SJSA1 (cell line): ENCODE measurements at regions not wholly inside any gene's neighbourhood (a gene's known extent, or its start where the extent isn't known, plus 50 kb on each side); places are given as distances from the start of the nearest gene placed in this dataset.
"Not testable (repeated sequence)": the region's sequence is repeated elsewhere in the genome, so short reads cannot be mapped to it uniquely, and the experiment has no call there.

Experiments
- DNase-seq, 2 experiments: peaks; one replicate each; pipeline ENCODE4 v3.0.0-alpha.2; 2015 to 2020; ENCODE audit warnings: low spot score in 2 of 2, low read depth in 1 of 2
- H3K27ac ChIP-seq: fragments of 250-450 bp; sonication (Bioruptor Pico); 2 replicates; pipeline ENCODE4 v1.5.1; 2020; ENCODE audit warnings: mild to moderate bottlenecking, moderate library complexity
- H3K27me3 ChIP-seq: fragments of 250-450 bp; sonication (Bioruptor Pico); replicated peaks from 2 replicates; pipeline ENCODE4 v1.5.1; 2020; ENCODE audit warnings: mild to moderate bottlenecking, moderate library complexity
- H3K36me3 ChIP-seq: fragments of 250-450 bp; sonication (Bioruptor Pico); 2 replicates; pipeline ENCODE4 v1.5.1; 2020; ENCODE audit warnings: mild to moderate bottlenecking
- H3K4me1 ChIP-seq: fragments of 250-450 bp; sonication (Bioruptor Pico); replicated peaks from 2 replicates; pipeline ENCODE4 v1.6.1; 2021; ENCODE audit warnings: mild to moderate bottlenecking
- H3K4me3 ChIP-seq: fragments of 250-450 bp; sonication (Bioruptor Pico); 2 replicates; pipeline ENCODE4 v1.5.1; 2020; ENCODE audit warnings: mild to moderate bottlenecking
- H3K9me3 ChIP-seq: fragments of 250-450 bp; sonication (Bioruptor Pico); replicated peaks from 2 replicates; pipeline ENCODE4 v1.5.1; 2020; ENCODE audit warnings: mild to moderate bottlenecking

DNA sequence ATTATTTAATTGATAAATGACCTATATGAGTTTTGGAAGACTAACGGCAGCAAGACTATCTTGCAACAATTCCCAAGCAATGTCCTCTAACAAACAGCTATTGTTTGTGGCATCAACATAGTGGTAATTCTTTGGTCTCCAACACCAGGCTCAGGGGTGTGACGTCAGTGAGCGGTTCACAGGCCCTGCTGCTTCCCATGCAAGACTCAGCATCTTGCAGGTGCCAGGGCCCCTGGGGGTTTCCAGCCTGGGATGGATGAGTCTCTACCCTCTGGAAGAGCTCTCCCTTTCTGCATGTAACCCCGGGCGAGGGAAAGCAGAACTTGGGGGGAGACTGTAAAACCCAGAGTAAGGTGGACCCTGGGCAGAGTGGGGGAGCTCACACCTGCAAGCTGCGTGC is 164.7 kb downstream of the ACTR3B start:
- Histone ChIP-seq H3K27me3 (peaks cover 29% of the 10 kb centered on the region), H3K36me3 (no peaks in the 10 kb centered on the region), H3K4me1 (no peaks in the 10 kb centered on the region), H3K9me3 (no peaks in the 10 kb centered on the region), H3K27ac (no peak overlapping the region), H3K4me3 (no peak overlapping the region)
- no peak for DNase-seq

DNA sequence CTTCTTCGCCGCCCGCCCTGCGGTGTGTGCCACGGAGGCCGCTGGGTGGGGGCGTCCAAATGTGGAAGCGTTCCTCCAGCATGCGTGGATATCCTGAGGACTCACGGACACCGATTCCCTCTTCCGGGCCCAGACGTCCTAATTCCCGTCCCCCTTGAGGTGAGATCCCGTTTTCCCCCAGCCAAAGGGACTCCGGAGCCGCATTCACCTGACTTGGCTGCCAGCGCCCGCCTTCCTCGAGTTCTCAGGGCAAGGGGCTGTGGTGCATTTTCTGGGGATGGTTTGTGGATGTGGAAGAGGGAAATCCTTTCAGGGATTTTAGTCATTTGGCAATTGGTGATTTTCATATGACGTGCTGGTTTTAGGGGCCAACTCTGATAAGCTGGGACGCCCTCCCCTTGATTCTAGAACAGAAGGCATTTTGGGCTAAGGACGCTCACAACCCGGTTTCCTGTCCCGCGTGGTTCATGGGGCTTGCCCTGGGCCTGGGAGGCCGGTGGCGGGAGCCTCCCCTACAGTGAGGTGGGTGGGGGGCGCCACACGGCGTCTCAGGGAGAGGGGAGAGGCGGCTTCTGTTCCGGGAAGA is 165.4 kb downstream of the ACTR3B start:
- no peak for DNase-seq
- H3K9me3 ChIP-seq, result no peaks in the 10 kb centered on the region
- peaks cover 29% of the 10 kb centered on the region for H3K27me3 ChIP-seq
- H3K4me3 ChIP-seq, result no peak overlapping the region
- H3K27ac ChIP-seq, result no peak overlapping the region
- no peaks in the 10 kb centered on the region for H3K4me1 ChIP-seq
- H3K36me3 ChIP-seq, result no peaks in the 10 kb centered on the region

- Histone ChIP-seq H3K4me3 (no peak overlapping the region), H3K9me3 (no peaks in the 10 kb centered on the region), H3K27ac (no peak overlapping the region), H3K27me3 (peaks cover 29% of the 10 kb centered on the region), H3K36me3 (no peaks in the 10 kb centered on the region), H3K4me1 (no peaks in the 10 kb centered on the region)
- no peak for DNase-seq
These were observed 166.0 kb downstream of the ACTR3B start for GRCh38 chr7:152925412-152926147.

- Histone ChIP-seq H3K4me1 (no peaks in the 10 kb centered on the region), H3K9me3 (no peaks in the 10 kb centered on the region), H3K27ac (no peak overlapping the region), H3K27me3 (peaks cover under 1% of the 10 kb centered on the region; the same call in 1 of the 2 replicates), H3K4me3 (no peak overlapping the region), H3K36me3 (no peaks in the 10 kb centered on the region)
- DNase-seq, result no peak
These were observed 172.1 kb downstream of the ACTR3B start for GRCh38 chr7:152931633-152932032.

DNA sequence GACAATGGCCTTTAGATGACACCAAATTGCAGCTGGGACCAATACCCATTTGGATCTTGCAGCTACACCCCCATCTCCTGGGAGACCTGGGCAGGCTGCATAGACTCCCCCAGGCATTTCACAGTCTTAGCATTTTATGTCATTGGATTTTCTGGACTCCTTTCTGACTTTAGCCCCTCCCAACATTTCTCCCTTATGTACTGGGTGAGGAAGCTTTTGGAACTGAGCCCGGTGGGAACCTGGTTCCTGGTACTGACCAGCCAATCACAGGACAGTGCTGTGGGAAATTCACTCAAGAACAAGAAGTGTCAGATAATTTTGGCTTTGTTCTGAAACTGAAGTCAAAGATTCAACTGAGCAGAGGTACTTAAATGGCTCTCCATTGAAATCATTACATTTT is 177.7 kb downstream of the ACTR3B start:
- no peaks in the 10 kb centered on the region for H3K9me3 ChIP-seq
- H3K4me1 ChIP-seq, result no peaks in the 10 kb centered on the region
- H3K36me3 ChIP-seq, result no peaks in the 10 kb centered on the region
- DNase-seq, result no peak
- no peaks in the 10 kb centered on the region for H3K27me3 ChIP-seq
- H3K27ac ChIP-seq, result no peak overlapping the region
- H3K4me3 ChIP-seq, result no peak overlapping the region

- not testable (repeated sequence) for H3K27ac ChIP-seq, H3K36me3 ChIP-seq, DNase-seq, H3K27me3 ChIP-seq, H3K4me3 ChIP-seq, H3K9me3 ChIP-seq, H3K4me1 ChIP-seq
These were observed 187.1 kb downstream of the ACTR3B start for GRCh38 chr7:152946616-152947015.

DNA sequence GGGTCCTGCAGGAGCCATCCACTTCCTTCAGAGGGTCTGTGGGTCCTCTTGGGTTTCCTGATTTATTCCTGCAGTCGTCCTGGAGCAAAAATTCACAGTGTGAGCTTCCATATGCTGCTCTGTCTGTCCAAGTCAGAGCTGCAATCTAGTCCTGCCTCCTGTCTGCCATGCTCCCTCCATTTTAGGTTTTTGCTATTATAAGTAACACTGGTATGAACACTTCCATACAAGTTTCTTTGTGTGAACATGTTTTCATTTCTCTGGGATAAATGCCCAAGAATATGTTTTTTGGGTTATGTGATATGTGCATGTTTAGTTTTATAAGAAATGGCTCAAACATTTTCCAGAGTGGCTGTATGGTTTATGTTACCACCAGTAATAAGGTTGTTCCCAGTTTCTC is 188.1 kb downstream of the ACTR3B start:
- DNase-seq, result no peak
- Histone ChIP-seq H3K4me1 (no peaks in the 10 kb centered on the region), H3K27me3 (no peaks in the 10 kb centered on the region), H3K9me3 (no peaks in the 10 kb centered on the region), H3K27ac (no peak overlapping the region), H3K4me3 (no peak overlapping the region), H3K36me3 (no peaks in the 10 kb centered on the region)

DNA sequence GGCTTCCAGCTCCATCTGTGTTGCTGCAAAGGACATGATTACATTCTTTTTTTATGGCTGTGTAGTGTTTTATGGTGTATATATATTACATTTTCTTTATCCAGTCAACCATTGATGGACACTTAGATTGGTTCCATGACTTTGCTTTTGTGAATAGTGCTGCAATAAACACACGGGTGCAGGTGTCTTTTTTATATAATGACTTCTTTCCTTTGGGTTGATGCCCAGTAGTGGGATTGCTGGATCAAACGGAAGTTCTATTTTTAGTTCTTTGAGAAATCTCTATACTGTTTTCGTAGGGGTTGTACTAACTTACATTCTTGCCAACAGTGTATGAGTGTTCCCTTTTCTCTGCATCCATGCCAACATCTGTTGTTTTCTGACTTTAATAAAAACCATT is 189.7 kb downstream of the ACTR3B start:
- no peak overlapping the region for H3K27ac ChIP-seq
- H3K4me1 ChIP-seq, result no peaks in the 10 kb centered on the region
- H3K4me3 ChIP-seq, result no peak overlapping the region
- no peaks in the 10 kb centered on the region for H3K9me3 ChIP-seq
- H3K27me3 ChIP-seq, result no peaks in the 10 kb centered on the region
- DNase-seq, result no peak
- H3K36me3 ChIP-seq, result no peaks in the 10 kb centered on the region

GRCh38 chr7:152949790-152950189 is 190.2 kb downstream of the ACTR3B start:
- H3K27me3 ChIP-seq, result no peaks in the 10 kb centered on the region
- no peaks in the 10 kb centered on the region for H3K4me1 ChIP-seq
- no peak for DNase-seq
- H3K27ac ChIP-seq, result no peak overlapping the region
- no peak overlapping the region for H3K4me3 ChIP-seq
- no peaks in the 10 kb centered on the region for H3K36me3 ChIP-seq
- no peaks in the 10 kb centered on the region for H3K9me3 ChIP-seq

DNA sequence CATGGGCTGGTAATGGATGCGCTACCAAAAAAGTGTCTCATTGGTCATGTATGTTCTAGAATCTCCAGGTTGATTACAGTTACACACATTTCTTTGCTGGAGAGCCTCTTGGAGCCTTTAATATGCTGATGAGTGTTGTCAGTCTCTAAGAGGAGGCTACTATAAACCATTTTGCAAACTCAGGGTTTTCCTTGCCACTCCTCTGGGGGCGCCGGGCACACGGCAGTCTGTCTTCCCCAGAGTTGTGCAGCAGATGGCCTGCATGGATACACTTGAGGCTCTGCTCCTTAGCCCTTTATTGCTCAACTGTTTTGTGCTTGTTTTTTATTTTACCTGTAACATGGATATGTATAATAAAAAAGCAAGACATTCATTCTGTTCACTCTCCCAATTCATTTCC is 196.5 kb downstream of the ACTR3B start:
- H3K36me3 ChIP-seq, result no peaks in the 10 kb centered on the region
- no peaks in the 10 kb centered on the region for H3K9me3 ChIP-seq
- H3K4me1 ChIP-seq, result no peaks in the 10 kb centered on the region
- no peaks in the 10 kb centered on the region for H3K27me3 ChIP-seq
- DNase-seq, result no peak
- H3K27ac ChIP-seq, result no peak overlapping the region
- H3K4me3 ChIP-seq, result no peak overlapping the region

GRCh38 chr7:152959610-152960009 is 200.1 kb downstream of the ACTR3B start:
- no peaks in the 10 kb centered on the region for H3K4me1 ChIP-seq
- H3K27ac ChIP-seq, result no peak overlapping the region
- H3K27me3 ChIP-seq, result no peaks in the 10 kb centered on the region
- no peak overlapping the region for H3K4me3 ChIP-seq
- H3K36me3 ChIP-seq, result no peaks in the 10 kb centered on the region
- no peaks in the 10 kb centered on the region for H3K9me3 ChIP-seq
- no peak for DNase-seq

- DNase-seq, H3K4me3 ChIP-seq, H3K27me3 ChIP-seq: not testable (repeated sequence)
These were observed 202.2 kb downstream of the ACTR3B start for GRCh38 chr7:152961796-152962195.

GRCh38 chr7:152966189-152966588 is 206.6 kb downstream of the ACTR3B start:
- no peak overlapping the region for H3K27ac ChIP-seq
- no peaks in the 10 kb centered on the region for H3K9me3 ChIP-seq
- H3K4me3 ChIP-seq, result no peak overlapping the region
- DNase-seq, result no peak
- no peaks in the 10 kb centered on the region for H3K36me3 ChIP-seq
- H3K27me3 ChIP-seq, result no peaks in the 10 kb centered on the region
- H3K4me1 ChIP-seq, result no peaks in the 10 kb centered on the region

More at GRCh38 chr7:152961796-152962195, 202.2 kb downstream of the ACTR3B start:
- H3K9me3 ChIP-seq, H3K36me3 ChIP-seq, H3K27ac ChIP-seq, H3K4me1 ChIP-seq: not testable (repeated sequence)

GRCh38 chr7:152967958-152968357 is 208.4 kb downstream of the ACTR3B start:
- no peak for DNase-seq
- no peaks in the 10 kb centered on the region for H3K27me3 ChIP-seq
- no peaks in the 10 kb centered on the region for H3K9me3 ChIP-seq
- H3K27ac ChIP-seq, result no peak overlapping the region
- H3K36me3 ChIP-seq, result no peaks in the 10 kb centered on the region
- H3K4me3 ChIP-seq, result no peak overlapping the region
- H3K4me1 ChIP-seq, result no peaks in the 10 kb centered on the region

GRCh38 chr7:152968514-152968913 is 209.0 kb downstream of the ACTR3B start:
- H3K27ac ChIP-seq, result no peak overlapping the region
- H3K27me3 ChIP-seq, result no peaks in the 10 kb centered on the region
- DNase-seq, result no peak
- H3K36me3 ChIP-seq, result no peaks in the 10 kb centered on the region
- H3K9me3 ChIP-seq, result no peaks in the 10 kb centered on the region
- no peaks in the 10 kb centered on the region for H3K4me1 ChIP-seq
- H3K4me3 ChIP-seq, result no peak overlapping the region
